ENCODE measurements at regions not wholly inside any gene's neighbourhood (a gene's known extent, or its start where the extent isn't known, plus 50 kb on each side); places are given as distances from the start of the nearest gene placed in this dataset.

- no peak overlapping the region for H3K4me3 ChIP-seq (replicated peaks; ENCODE audit: insufficient read depth, low read length)
- H3K27me3 ChIP-seq (ENCODE audit: insufficient read depth, poor library complexity, severe bottlenecking): no peaks in the 10 kb centered on the region
- TF ChIP-seq POLR2AphosphoS5 (IDR thresholded peaks at IDR 0.05; ENCODE audit: low read depth) (no peak), GABPA (IDR thresholded peaks at IDR 0.05; ENCODE audit: low read depth) (no peak)
- no peak overlapping the region for H3K27ac ChIP-seq (replicated peaks)
- DNase-seq (ENCODE audit: low read depth in 1 of 2, low spot score in 1 of 2): no peak
These were observed 199.3 kb downstream of the SH3BP4 start for GRCh38 chr2:235151152-235151551.

GRCh38 chr2:235155163-235155562 lies 203.3 kb downstream of the SH3BP4 start:
- H3K27ac ChIP-seq (replicated peaks): no peak overlapping the region
- no peak for DNase-seq (ENCODE audit: low read depth in 1 of 2, low spot score in 1 of 2)
- no peak overlapping the region for H3K4me3 ChIP-seq (replicated peaks; ENCODE audit: insufficient read depth, low read length)
- no peaks in the 10 kb centered on the region for H3K27me3 ChIP-seq (ENCODE audit: insufficient read depth, poor library complexity, severe bottlenecking)
- TF ChIP-seq POLR2AphosphoS5 (IDR thresholded peaks at IDR 0.05; ENCODE audit: low read depth): no peak
- no peak for TF ChIP-seq SPI1 (IDR thresholded peaks at IDR 0.05; ENCODE audit: borderline replicate concordance, low read depth)
- no peak for TF ChIP-seq REST (IDR thresholded peaks at IDR 0.05; ENCODE audit: insufficient replicate concordance, low read depth)
- TF ChIP-seq CTCF (IDR thresholded peaks at IDR 0.05; ENCODE audit: insufficient read depth, low read length): no peak
- TF ChIP-seq GABPA (IDR thresholded peaks at IDR 0.05; ENCODE audit: low read depth): no peak

- Histone ChIP-seq H3K27me3 (ENCODE audit: insufficient read depth, poor library complexity, severe bottlenecking) (no peaks in the 10 kb centered on the region), H3K4me3 (replicated peaks; ENCODE audit: insufficient read depth, low read length) (no peak overlapping the region), H3K27ac (replicated peaks) (no peak overlapping the region)
- no peak for DNase-seq (ENCODE audit: low read depth in 1 of 2, low spot score in 1 of 2)
- TF ChIP-seq CTCF (IDR thresholded peaks at IDR 0.05; ENCODE audit: insufficient read depth, low read length): no peak
- no peak for TF ChIP-seq GABPA (IDR thresholded peaks at IDR 0.05; ENCODE audit: low read depth)
- no peak for TF ChIP-seq REST (IDR thresholded peaks at IDR 0.05; ENCODE audit: insufficient replicate concordance, low read depth)
These were observed 204.2 kb downstream of the SH3BP4 start for GRCh38 chr2:235156055-235156454.

GRCh38 chr2:235157746-235158482 lies 206.1 kb downstream of the SH3BP4 start:
- Histone ChIP-seq H3K27me3 (ENCODE audit: insufficient read depth, poor library complexity, severe bottlenecking) (no peaks in the 10 kb centered on the region), H3K27ac (replicated peaks) (no peak overlapping the region), H3K4me3 (replicated peaks; ENCODE audit: insufficient read depth, low read length) (no peak overlapping the region)
- TF ChIP-seq CTCF (IDR thresholded peaks at IDR 0.05; ENCODE audit: insufficient read depth, low read length): no peak
- TF ChIP-seq POLR2AphosphoS5 (IDR thresholded peaks at IDR 0.05; ENCODE audit: low read depth): no peak
- TF ChIP-seq SPI1 (IDR thresholded peaks at IDR 0.05; ENCODE audit: borderline replicate concordance, low read depth): no peak
- no peak for TF ChIP-seq GABPA (IDR thresholded peaks at IDR 0.05; ENCODE audit: low read depth)
- no peak for TF ChIP-seq REST (IDR thresholded peaks at IDR 0.05; ENCODE audit: insufficient replicate concordance, low read depth)
- DNase-seq (ENCODE audit: low read depth in 1 of 2, low spot score in 1 of 2): no peak
